ENCODE measurements at regions not wholly inside any gene's neighbourhood (a gene's known extent, or its start where the extent isn't known, plus 50 kb on each side); places are given as distances from the start of the nearest gene placed in this dataset.

- TF ChIP-seq CTCF (IDR thresholded peaks at IDR 0.05; ENCODE audit: poor library complexity, severe bottlenecking) (no peak), POLR2AphosphoS5 (IDR thresholded peaks at IDR 0.05) (no peak), TAF1 (IDR thresholded peaks at IDR 0.05; ENCODE audit: low read depth) (no peak)
Observed at GRCh38 chr2:216574586-216574985, 58.6 kb upstream of the IGFBP2 start.
